B cell (primary cell): ENCODE measurements at regions not wholly inside any gene's neighbourhood (a gene's known extent, or its start where the extent isn't known, plus 50 kb on each side); places are given as distances from the start of the nearest gene placed in this dataset.
A peak's percentile ranks its signal among the peaks of the same experiment; 100 is the strongest.
"Not testable (repeated sequence)": the region's sequence is repeated elsewhere in the genome, so short reads cannot be mapped to it uniquely, and the experiment has no call there.

ENCODE experiments used
- ATAC-seq: fragments of 200-7000 bp; cut with Tn5 transposase; one replicate; pipeline ENCODE4 v1.10.0; 2021; ENCODE audit warnings: low read depth, mild to moderate bottlenecking, moderate number of reproducible peaks, moderate library complexity
- CTCF ChIA-PET: fragments of 350-600 bp; sonication (Branson Sonifier 250); formaldehyde crosslinking; loops from one replicate; lab custom pipeline; 2021; ENCODE audit warnings: antibody characterized with exemption, inconsistent platforms; lab: Charles Lee
- POLR2A ChIA-PET: fragments of 350-600 bp; sonication (Branson Sonifier 250); formaldehyde crosslinking; loops from one replicate; lab custom pipeline; 2021; ENCODE audit warnings: antibody characterized with exemption; lab: Charles Lee
- DNase-seq: peaks from one replicate; pipeline ENCODE4 v3.0.0; 2013
- H2AFZ ChIP-seq: 2 replicates; pipeline ENCODE4 v1.6.1; 2012; ENCODE audit warnings: mild to moderate bottlenecking, low read depth, low read length; ENCODE audit not compliant: insufficient read depth, poor library complexity, severe bottlenecking
- H3K27ac ChIP-seq, 2 donors: 1 replicate in 1 of 2; 2 replicates in 1 of 2; pipeline ENCODE4 v1.5.1; 2012 to 2013; ENCODE audit warnings: low read length in 2 of 2, mild to moderate bottlenecking in 2 of 2, moderate library complexity in 1 of 2
- H3K27me3 ChIP-seq, 4 experiments: fragments of 200-600 bp in 1 of 4; sonication (generic) in 1 of 4; replicated peaks in 1 of 4; 1 replicate in 2 of 4; 2 replicates in 2 of 4; pipeline versions ENCODE4 v1.6.1 to v1.7.0; 2013 to 2016; ENCODE audit warnings: low read length in 3 of 4, mild to moderate bottlenecking in 2 of 4, mixed read lengths in 1 of 4, moderate library complexity in 1 of 4; ENCODE audit not compliant: insufficient read depth in 4 of 4, control insufficient read depth in 3 of 4; ENCODE audit errors: control extremely low read depth in 1 of 4
- H3K36me3 ChIP-seq, 2 experiments: replicated peaks in 1 of 2; 1 replicate in 1 of 2; 2 replicates in 1 of 2; pipeline versions ENCODE4 v1.6.1 to v1.7.1; 2013; ENCODE audit warnings: low read length in 1 of 2; ENCODE audit not compliant: insufficient read depth in 2 of 2, control insufficient read depth in 1 of 2; ENCODE audit errors: control extremely low read depth in 1 of 2, extremely low read depth in 1 of 2
- H3K4me1 ChIP-seq, 2 donors: fragments of 200-600 bp in 1 of 2; sonication (generic) in 1 of 2; 1 replicate in 1 of 2; 2 replicates in 1 of 2; pipeline versions ENCODE4 v1.5.1 to v1.6.1; 2013 to 2017; ENCODE audit warnings: low read length in 2 of 2; ENCODE audit not compliant: control insufficient read depth in 2 of 2, insufficient read depth in 2 of 2
- H3K4me2 ChIP-seq: replicated peaks from 2 replicates; pipeline ENCODE3; 2012; ENCODE audit warnings: mild to moderate bottlenecking, low read depth, low read length; ENCODE audit not compliant: poor library complexity, severe bottlenecking
- H3K4me3 ChIP-seq, 5 experiments: fragments of 200-600 bp in 1 of 5; sonication (generic) in 1 of 5; 1 replicate in 3 of 5; 2 replicates in 2 of 5; pipeline versions ENCODE4 v1.5.1 to v1.7.0; 2011 to 2016; ENCODE audit warnings: low read length in 4 of 5, mild to moderate bottlenecking in 4 of 5, low read depth in 2 of 5, control low read depth in 1 of 5, moderate library complexity in 1 of 5; ENCODE audit not compliant: insufficient read depth in 1 of 5; ENCODE audit errors: control extremely low read depth in 1 of 5, extremely low read depth in 1 of 5
- H3K79me2 ChIP-seq: fragments of 200-600 bp; sonication (generic); one replicate; pipeline ENCODE4 v1.6.0; 2016; ENCODE audit warnings: low read length; ENCODE audit not compliant: control insufficient read depth, insufficient read depth
- H3K9ac ChIP-seq: fragments of 200-600 bp; sonication (generic); 2 replicates; pipeline ENCODE4 v1.6.1; 2017; ENCODE audit warnings: mild to moderate bottlenecking, low read length, moderate library complexity
- H3K9me3 ChIP-seq, 3 donors: one replicate each; pipeline versions ENCODE4 v1.6.1 to v1.7.1; 2013; ENCODE audit warnings: low read length in 2 of 3; ENCODE audit not compliant: control insufficient read depth in 2 of 3, insufficient read depth in 1 of 3; ENCODE audit errors: control extremely low read depth in 1 of 3
- H4K20me1 ChIP-seq: 2 replicates; pipeline ENCODE4 v1.6.0; 2012; ENCODE audit warnings: mild to moderate bottlenecking, low read length; ENCODE audit not compliant: insufficient read depth, control insufficient read depth, poor library complexity, severe bottlenecking
- H3K27ac Mint-ChIP-seq: one replicate; pipeline ENCODE4 v1.8.0; 2021; ENCODE audit warnings: mixed read lengths
- H3K27me3 Mint-ChIP-seq: one replicate; pipeline ENCODE4 v1.8.0; 2021; ENCODE audit warnings: mixed read lengths
- H3K4me1 Mint-ChIP-seq: one replicate; pipeline ENCODE4 v1.8.0; 2021; ENCODE audit warnings: mixed read lengths
- H3K4me3 Mint-ChIP-seq: one replicate; pipeline ENCODE4 v1.8.0; 2021; ENCODE audit warnings: mixed read lengths
- H3K9me3 Mint-ChIP-seq: one replicate; pipeline ENCODE4 v1.8.0; 2022; ENCODE audit warnings: mixed read lengths; ENCODE audit not compliant: insufficient read depth
- EZH2 ChIP-seq: IDR thresholded peaks from 2 replicates; pipeline ENCODE4 v1.6.1; 2012; ENCODE audit warnings: borderline replicate concordance, low read depth, mild to moderate bottlenecking, moderate library complexity, low read length; ENCODE audit not compliant: insufficient read depth, poor library complexity, severe bottlenecking
- WGBS: methylation state at CpG from one replicate; pipeline ENCODE4 v1.1.5; 2013; ENCODE audit warnings: missing lambda C conversion rate; ENCODE audit not compliant: insufficient coverage; 5-methylcytosine and 5-hydroxymethylcytosine counted together
- intact Hi-C: fragments of 100-400 bp; cut with micrococcal nuclease; formaldehyde crosslinking; loops from one replicate; pipeline ENCODE4 v1.10.0; 2022
- TF ChIP-seq, protein P1 (sequence below): fragments of 200-600 bp; IDR thresholded peaks from one replicate; pipeline ENCODE4 v1.8.0; 2022; ENCODE audit warnings: antibody characterized with exemption, mild to moderate bottlenecking

DNA sequence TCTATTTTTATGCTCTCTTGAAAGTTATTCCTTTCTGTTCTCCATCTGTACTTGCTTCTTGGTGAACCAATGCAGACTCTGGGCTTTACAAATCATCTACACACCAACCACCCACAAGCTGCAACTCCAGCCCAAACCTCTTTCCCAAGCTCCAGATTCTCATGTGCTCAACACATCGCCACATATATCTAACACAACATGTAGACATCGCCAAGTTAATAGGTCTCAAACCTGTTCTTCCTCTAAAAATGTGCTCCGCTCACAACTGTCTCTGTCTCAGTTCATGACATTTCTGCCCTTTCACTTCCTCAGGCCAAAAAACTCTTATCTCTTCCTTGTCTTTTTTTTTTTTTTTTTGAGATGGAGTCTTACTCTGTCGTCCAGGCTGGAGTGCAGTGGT is 95.7 kb upstream of the EEPD1 start:
- H3K27ac ChIP-seq, result no peak overlapping the region
- ATAC-seq (no peak), DNase-seq (peak; percentile 7)
- intact Hi-C loops, result no loop called here
- H3K9me3 ChIP-seq, result no peaks in the 10 kb centered on the region
- peaks cover 0 to 8% of the 10 kb centered on the region in 2 donors for H3K4me1 ChIP-seq
- peaks cover 8% of the 10 kb centered on the region for H3K4me1 Mint-ChIP-seq
- no peak overlapping the region for H3K27ac Mint-ChIP-seq
- H3K79me2 ChIP-seq, result no peaks in the 10 kb centered on the region
- POLR2A ChIA-PET, result no interaction called here
- no peak overlapping the region for H3K4me3 ChIP-seq
- no peaks in the 10 kb centered on the region for H4K20me1 ChIP-seq
- CTCF ChIA-PET, result no interaction called here
- WGBS, result 81% methylated on average over 2 of the region's 4 CpGs
- no peak overlapping the region for H3K9ac ChIP-seq
- H3K9me3 Mint-ChIP-seq, result no peaks in the 10 kb centered on the region
- H3K27me3 ChIP-seq, result no peaks in the 10 kb centered on the region
- H2AFZ ChIP-seq, result peak overlapping the region; percentile 5
- TF ChIP-seq EZH2, result no peak
- TF ChIP-seq, protein P1, sequence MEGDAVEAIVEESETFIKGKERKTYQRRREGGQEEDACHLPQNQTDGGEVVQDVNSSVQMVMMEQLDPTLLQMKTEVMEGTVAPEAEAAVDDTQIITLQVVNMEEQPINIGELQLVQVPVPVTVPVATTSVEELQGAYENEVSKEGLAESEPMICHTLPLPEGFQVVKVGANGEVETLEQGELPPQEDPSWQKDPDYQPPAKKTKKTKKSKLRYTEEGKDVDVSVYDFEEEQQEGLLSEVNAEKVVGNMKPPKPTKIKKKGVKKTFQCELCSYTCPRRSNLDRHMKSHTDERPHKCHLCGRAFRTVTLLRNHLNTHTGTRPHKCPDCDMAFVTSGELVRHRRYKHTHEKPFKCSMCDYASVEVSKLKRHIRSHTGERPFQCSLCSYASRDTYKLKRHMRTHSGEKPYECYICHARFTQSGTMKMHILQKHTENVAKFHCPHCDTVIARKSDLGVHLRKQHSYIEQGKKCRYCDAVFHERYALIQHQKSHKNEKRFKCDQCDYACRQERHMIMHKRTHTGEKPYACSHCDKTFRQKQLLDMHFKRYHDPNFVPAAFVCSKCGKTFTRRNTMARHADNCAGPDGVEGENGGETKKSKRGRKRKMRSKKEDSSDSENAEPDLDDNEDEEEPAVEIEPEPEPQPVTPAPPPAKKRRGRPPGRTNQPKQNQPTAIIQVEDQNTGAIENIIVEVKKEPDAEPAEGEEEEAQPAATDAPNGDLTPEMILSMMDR, result no peak
- H3K27me3 Mint-ChIP-seq, result peaks cover 7% of the 10 kb centered on the region
- peak overlapping the region; percentile 49 for H3K4me3 Mint-ChIP-seq
- H3K4me2 ChIP-seq, result peak overlapping the region; percentile 8
- no peaks in the 10 kb centered on the region for H3K36me3 ChIP-seq

DNA sequence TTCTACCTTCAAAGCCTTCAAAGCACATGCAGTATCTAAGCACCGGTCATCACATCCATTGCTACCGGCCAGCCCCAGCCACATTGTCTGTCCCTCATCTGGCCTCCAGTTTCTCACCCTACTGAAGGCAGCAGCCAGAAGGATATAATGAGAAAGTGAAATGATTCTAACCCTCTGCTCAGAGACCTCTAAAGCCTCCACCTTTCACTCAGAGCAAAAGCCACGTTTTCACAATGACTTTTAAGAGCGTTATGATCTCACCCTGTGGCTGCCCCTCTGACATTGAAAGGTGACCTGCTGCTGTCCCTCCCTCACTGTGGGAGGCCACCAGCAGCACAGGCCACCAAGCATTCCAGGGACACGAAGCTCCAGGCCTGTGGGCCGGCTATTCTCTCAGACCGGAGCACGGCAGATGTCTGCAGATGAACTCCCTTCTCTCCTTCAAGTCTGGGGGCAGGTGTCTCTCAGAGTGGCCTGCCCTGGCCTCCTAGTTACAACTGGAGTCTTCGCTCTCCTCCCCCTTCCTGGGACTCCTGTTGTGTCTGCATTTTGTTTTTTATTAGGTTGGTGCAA is 94.9 kb upstream of the EEPD1 start:
- no peak for ATAC-seq
- DNase-seq, result no peak
- no peaks in the 10 kb centered on the region for H3K27me3 ChIP-seq
- intact Hi-C loops, result no loop called here
- H3K9me3 ChIP-seq, result no peaks in the 10 kb centered on the region
- no peak overlapping the region for H3K9ac ChIP-seq
- H3K27me3 Mint-ChIP-seq, result peaks cover 7% of the 10 kb centered on the region
- POLR2A ChIA-PET, result no interaction called here
- peaks cover 8% of the 10 kb centered on the region for H3K4me1 Mint-ChIP-seq
- peak overlapping the region; percentile 42 for H3K4me3 Mint-ChIP-seq
- WGBS, result 74% methylated on average over 6 of the region's 9 CpGs
- no peaks in the 10 kb centered on the region for H3K79me2 ChIP-seq
- H3K4me1 ChIP-seq, result peaks cover 0 to 8% of the 10 kb centered on the region in 2 donors
- no peak overlapping the region for H2AFZ ChIP-seq
- CTCF ChIA-PET, result no interaction called here
- no peak overlapping the region for H3K27ac ChIP-seq
- H3K9me3 Mint-ChIP-seq, result no peaks in the 10 kb centered on the region
- H3K4me2 ChIP-seq, result no peak overlapping the region
- no peak overlapping the region for H3K4me3 ChIP-seq
- TF ChIP-seq EZH2, result no peak
- TF ChIP-seq, protein P1, result no peak
- no peak overlapping the region for H3K27ac Mint-ChIP-seq
- H3K36me3 ChIP-seq, result no peaks in the 10 kb centered on the region
- H4K20me1 ChIP-seq, result no peaks in the 10 kb centered on the region

DNA sequence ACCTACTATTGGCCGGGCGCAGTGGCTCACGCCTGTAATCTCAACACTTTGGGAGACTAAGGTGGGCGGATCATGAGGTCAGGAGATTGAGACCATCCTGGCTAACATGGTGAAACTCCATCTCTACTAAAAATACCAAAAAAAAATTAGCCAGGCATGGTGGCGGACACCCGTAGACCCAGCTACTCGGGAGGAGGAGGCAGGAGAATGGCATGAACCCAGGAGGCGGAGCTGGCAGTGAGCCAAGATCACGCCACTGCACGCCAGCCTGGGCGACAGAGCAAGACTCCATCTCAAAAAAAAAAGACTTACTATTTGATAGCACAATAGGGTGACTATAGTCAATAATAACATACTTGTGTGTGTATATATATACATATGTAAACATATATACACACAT is 92.7 kb upstream of the EEPD1 start:
- CTCF ChIA-PET, H2AFZ ChIP-seq, intact Hi-C loops, H3K9me3 Mint-ChIP-seq, ATAC-seq, H3K4me3 Mint-ChIP-seq, H3K4me2 ChIP-seq, DNase-seq, H3K4me1 ChIP-seq, H3K4me1 Mint-ChIP-seq, H3K27me3 ChIP-seq, H4K20me1 ChIP-seq, H3K36me3 ChIP-seq, H3K79me2 ChIP-seq, H3K4me3 ChIP-seq, H3K27ac ChIP-seq, H3K27me3 Mint-ChIP-seq, POLR2A ChIA-PET, H3K9me3 ChIP-seq, H3K27ac Mint-ChIP-seq, H3K9ac ChIP-seq: not testable (repeated sequence)
- 80% methylated on average over 3 of the region's 11 CpGs for WGBS
